Neural progenitor cell (in vitro differentiated cells): ENCODE measurements at regions not wholly inside any gene's neighbourhood (a gene's known extent, or its start where the extent isn't known, plus 50 kb on each side); places are given as distances from the start of the nearest gene placed in this dataset.

Experiments
- CTCF ChIP-seq: fragments of 200-600 bp; sonication (generic); IDR thresholded peaks from 2 replicates; pipeline ENCODE4 v1.5.1; 2017; ENCODE audit warnings: antibody characterized with exemption, mild to moderate bottlenecking
- EZH2 ChIP-seq: fragments of 200-600 bp; sonication (generic); IDR thresholded peaks from 2 replicates; pipeline ENCODE4 v1.6.1; 2017; ENCODE audit warnings: antibody characterized with exemption, mild to moderate bottlenecking, moderate library complexity
- EZH2phosphoT487 ChIP-seq: fragments of 200-600 bp; sonication (generic); IDR thresholded peaks from 2 replicates; pipeline ENCODE4 v1.6.1; 2017; ENCODE audit warnings: antibody characterized with exemption

- TF ChIP-seq CTCF (no peak), EZH2 (no peak), EZH2phosphoT487 (no peak)
These were observed 704.8 kb upstream of the AADAT start for GRCh38 chr4:170794525-170794924.
